NT2/D1 (cell line): ENCODE measurements at regions not wholly inside any gene's neighbourhood (a gene's known extent, or its start where the extent isn't known, plus 50 kb on each side); places are given as distances from the start of the nearest gene placed in this dataset.

Experiments
- SUZ12 ChIP-seq: IDR thresholded peaks from 2 replicates; pipeline ENCODE4 v1.6.1; 2011; ENCODE audit not compliant: insufficient read length, insufficient read depth; ENCODE audit errors: extremely low read depth
- ZNF274 ChIP-seq: IDR thresholded peaks from 2 replicates; pipeline ENCODE4 v1.6.1; 2011; ENCODE audit warnings: mild to moderate bottlenecking, low read depth, low read length

GRCh38 chr21:35328856-35329455 lies 279.9 kb upstream of the RUNX1 start:
- TF ChIP-seq SUZ12 = no peak
- no peak for TF ChIP-seq ZNF274
